ENCODE measurements at regions not wholly inside any gene's neighbourhood (a gene's known extent, or its start where the extent isn't known, plus 50 kb on each side); places are given as distances from the start of the nearest gene placed in this dataset.

DNA sequence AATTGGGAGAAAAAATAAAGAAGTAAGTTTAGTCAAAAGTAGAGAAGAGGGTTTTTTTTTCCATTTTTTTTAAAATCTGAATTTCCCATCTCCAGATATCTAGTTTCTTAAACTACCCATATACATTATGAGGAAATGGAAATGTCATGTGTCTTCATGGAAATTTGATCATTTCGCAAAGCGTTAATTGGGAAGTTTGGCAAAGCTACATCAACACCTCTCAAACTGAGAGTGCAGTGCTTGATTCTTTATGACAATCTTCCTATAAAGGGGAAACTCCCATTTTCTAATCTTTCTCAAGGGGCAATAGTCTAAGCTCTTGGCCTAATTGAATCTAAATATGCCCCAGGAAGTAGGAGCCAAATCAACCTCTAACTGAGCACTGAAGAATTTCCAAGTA lies 110.4 kb upstream of the INHBA start:
- ATAC-seq, result no peak
- H3K27me3 ChIP-seq, result no peaks in the 10 kb centered on the region
- WGBS, 2 donors (ENCODE audit: low coverage in 1 of 2), result 90 to 95% methylated on average over 2 of the region's 2 CpGs
- H3K4me1 ChIP-seq, result no peaks in the 10 kb centered on the region
- TF ChIP-seq, protein P1, sequence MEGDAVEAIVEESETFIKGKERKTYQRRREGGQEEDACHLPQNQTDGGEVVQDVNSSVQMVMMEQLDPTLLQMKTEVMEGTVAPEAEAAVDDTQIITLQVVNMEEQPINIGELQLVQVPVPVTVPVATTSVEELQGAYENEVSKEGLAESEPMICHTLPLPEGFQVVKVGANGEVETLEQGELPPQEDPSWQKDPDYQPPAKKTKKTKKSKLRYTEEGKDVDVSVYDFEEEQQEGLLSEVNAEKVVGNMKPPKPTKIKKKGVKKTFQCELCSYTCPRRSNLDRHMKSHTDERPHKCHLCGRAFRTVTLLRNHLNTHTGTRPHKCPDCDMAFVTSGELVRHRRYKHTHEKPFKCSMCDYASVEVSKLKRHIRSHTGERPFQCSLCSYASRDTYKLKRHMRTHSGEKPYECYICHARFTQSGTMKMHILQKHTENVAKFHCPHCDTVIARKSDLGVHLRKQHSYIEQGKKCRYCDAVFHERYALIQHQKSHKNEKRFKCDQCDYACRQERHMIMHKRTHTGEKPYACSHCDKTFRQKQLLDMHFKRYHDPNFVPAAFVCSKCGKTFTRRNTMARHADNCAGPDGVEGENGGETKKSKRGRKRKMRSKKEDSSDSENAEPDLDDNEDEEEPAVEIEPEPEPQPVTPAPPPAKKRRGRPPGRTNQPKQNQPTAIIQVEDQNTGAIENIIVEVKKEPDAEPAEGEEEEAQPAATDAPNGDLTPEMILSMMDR (IDR thresholded peaks at IDR 0.05), result no peak
- TF ChIP-seq EP300 (IDR thresholded peaks at IDR 0.05), result no peak
- no peak for TF ChIP-seq POLR2AphosphoS5 (IDR thresholded peaks at IDR 0.05)
- TF ChIP-seq POLR2A (IDR thresholded peaks at IDR 0.05), result no peak
- H3K36me3 ChIP-seq, result no peaks in the 10 kb centered on the region
- H3K4me3 ChIP-seq, result no peak overlapping the region
- no peaks in the 10 kb centered on the region for H3K9me3 ChIP-seq
- H3K27ac ChIP-seq, result no peak overlapping the region

DNA sequence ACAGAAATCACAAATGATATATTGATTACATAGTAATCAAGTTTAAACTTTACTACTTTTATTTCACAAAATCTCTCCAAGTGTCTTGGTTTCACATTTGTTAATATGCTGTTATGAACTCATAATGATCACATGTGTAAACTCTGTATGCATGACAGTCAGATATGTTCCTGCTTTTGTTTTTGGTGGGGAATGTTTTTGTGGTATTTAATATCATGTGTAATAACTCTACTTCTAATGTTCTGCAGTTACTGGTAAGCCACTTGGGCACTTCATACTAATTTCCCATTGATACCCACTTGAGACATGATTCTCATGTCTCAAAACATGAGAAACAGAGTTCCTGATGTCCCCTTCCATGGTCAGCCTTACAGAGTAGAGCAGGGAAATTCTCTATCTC lies 109.1 kb upstream of the INHBA start:
- H3K27me3 ChIP-seq, result no peaks in the 10 kb centered on the region
- H3K9me3 ChIP-seq, result no peaks in the 10 kb centered on the region
- no peaks in the 10 kb centered on the region for H3K36me3 ChIP-seq
- H3K4me3 ChIP-seq, result no peak overlapping the region
- ATAC-seq, result no peak
- H3K4me1 ChIP-seq, result no peaks in the 10 kb centered on the region
- TF ChIP-seq POLR2A (IDR thresholded peaks at IDR 0.05) (no peak), POLR2AphosphoS5 (IDR thresholded peaks at IDR 0.05) (no peak), EP300 (IDR thresholded peaks at IDR 0.05) (no peak)
- TF ChIP-seq, protein P1 (IDR thresholded peaks at IDR 0.05), result no peak
- no peak overlapping the region for H3K27ac ChIP-seq

DNA sequence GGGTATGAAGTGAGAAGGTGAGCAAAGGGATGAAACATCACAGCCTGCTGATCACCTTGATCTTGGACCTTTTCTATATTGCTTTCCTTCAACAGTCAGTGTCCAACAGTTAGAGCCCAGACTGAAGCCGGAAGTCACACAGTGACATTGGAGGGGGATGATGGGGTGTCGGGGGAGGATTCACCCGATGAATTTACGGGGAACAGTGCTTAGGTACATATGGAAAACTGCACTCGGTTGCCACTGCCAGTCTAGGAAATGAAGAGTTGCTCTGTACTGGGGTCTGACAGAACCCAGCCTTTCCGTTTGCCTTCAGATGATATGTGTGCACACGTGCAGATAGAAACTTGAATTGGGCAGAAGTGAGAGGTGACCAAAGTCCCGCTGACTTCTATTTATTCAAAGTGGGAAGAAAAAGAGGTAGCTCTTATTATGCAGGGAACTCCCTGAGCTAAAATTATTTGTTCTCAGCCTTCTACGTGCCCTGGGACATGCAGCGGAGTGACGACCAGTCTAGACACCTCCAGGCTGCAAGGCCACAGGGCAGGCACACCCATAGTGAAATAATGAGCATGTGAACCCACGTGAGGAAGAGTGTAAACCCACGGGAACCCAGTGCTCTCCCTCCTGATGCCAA lies 107.2 kb upstream of the INHBA start:
- Histone ChIP-seq H3K27ac (no peak overlapping the region), H3K9me3 (no peaks in the 10 kb centered on the region), H3K4me3 (no peak overlapping the region), H3K4me1 (no peaks in the 10 kb centered on the region), H3K36me3 (no peaks in the 10 kb centered on the region), H3K27me3 (no peaks in the 10 kb centered on the region)
- TF ChIP-seq, protein P1 (IDR thresholded peaks at IDR 0.05), result no peak
- no peak for TF ChIP-seq POLR2A (IDR thresholded peaks at IDR 0.05)
- no peak for TF ChIP-seq EP300 (IDR thresholded peaks at IDR 0.05)
- ATAC-seq, result no peak
- WGBS, 2 donors (ENCODE audit: low coverage in 1 of 2), result 80 to 94% methylated on average over 6 to 11 of the region's 13 CpGs

DNA sequence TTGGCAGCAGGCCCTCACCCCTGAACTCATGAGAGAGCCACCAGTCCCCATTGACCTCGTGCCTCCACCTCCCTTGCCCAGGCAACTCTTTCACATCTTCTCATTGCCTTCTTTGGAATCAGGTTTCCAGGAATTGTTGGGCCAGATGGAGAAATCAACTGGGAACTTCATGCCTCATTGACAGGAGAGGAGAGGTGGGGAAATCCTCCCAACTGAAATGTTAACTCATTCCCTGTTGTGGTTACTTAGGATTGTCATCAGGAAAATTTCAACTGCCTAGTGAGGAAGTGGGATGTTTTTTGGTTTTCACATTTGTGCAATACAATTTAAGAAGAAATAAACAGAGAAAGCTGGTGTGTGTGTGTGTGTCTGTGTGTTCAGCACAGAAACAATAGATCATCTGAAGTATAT lies 106.6 kb upstream of the INHBA start:
- no peaks in the 10 kb centered on the region for H3K9me3 ChIP-seq
- WGBS, 2 donors (ENCODE audit: low coverage in 1 of 2), result 50% methylated on average over 1 of the region's 1 CpG; no CpG with 5 or more reads in 1 of the 2 donors
- no peak overlapping the region for H3K4me3 ChIP-seq
- H3K27me3 ChIP-seq, result no peaks in the 10 kb centered on the region
- TF ChIP-seq POLR2AphosphoS5 (IDR thresholded peaks at IDR 0.05), result no peak
- TF ChIP-seq EP300 (IDR thresholded peaks at IDR 0.05), result no peak
- TF ChIP-seq, protein P1 (IDR thresholded peaks at IDR 0.05), result no peak
- no peak for TF ChIP-seq POLR2A (IDR thresholded peaks at IDR 0.05)
- H3K36me3 ChIP-seq, result no peaks in the 10 kb centered on the region
- H3K27ac ChIP-seq, result no peak overlapping the region
- H3K4me1 ChIP-seq, result no peaks in the 10 kb centered on the region
- no peak for ATAC-seq

DNA sequence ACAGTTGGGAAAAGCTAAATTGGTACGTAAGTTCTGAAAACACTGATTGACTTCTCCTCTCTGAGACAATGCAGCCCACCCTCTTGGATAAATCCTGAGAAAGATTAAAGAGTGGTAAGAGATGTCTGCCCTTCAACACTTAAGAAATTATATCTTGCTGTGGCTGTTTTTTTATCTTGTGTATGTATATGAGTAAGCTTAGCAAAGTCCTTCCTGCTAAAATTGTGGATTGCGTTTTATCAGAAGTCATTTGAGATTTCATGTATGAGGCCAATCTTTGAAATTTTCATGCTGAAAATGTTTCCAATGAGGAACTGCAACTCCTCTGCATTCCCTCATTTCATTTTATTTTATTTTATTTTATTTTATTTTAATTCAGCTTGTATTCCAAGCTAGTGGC lies 106.2 kb upstream of the INHBA start:
- H3K4me1 ChIP-seq, result no peaks in the 10 kb centered on the region
- no peak for TF ChIP-seq POLR2A (IDR thresholded peaks at IDR 0.05)
- TF ChIP-seq, protein P1 (IDR thresholded peaks at IDR 0.05), result no peak
- no peak for TF ChIP-seq EP300 (IDR thresholded peaks at IDR 0.05)
- no peak for TF ChIP-seq POLR2AphosphoS5 (IDR thresholded peaks at IDR 0.05)
- ATAC-seq, result no peak
- 78 to 100% methylated on average over 2 of the region's 2 CpGs for WGBS, 2 donors (ENCODE audit: low coverage in 1 of 2)
- H3K27ac ChIP-seq, result no peak overlapping the region
- H3K4me3 ChIP-seq, result no peak overlapping the region
- H3K36me3 ChIP-seq, result no peaks in the 10 kb centered on the region
- H3K27me3 ChIP-seq, result no peaks in the 10 kb centered on the region
- H3K9me3 ChIP-seq, result no peaks in the 10 kb centered on the region

Data from gastroesophageal sphincter (tissue), 4 donors.